ENCODE measurements at regions not wholly inside any gene's neighbourhood (a gene's known extent, or its start where the extent isn't known, plus 50 kb on each side); places are given as distances from the start of the nearest gene placed in this dataset.

DNA sequence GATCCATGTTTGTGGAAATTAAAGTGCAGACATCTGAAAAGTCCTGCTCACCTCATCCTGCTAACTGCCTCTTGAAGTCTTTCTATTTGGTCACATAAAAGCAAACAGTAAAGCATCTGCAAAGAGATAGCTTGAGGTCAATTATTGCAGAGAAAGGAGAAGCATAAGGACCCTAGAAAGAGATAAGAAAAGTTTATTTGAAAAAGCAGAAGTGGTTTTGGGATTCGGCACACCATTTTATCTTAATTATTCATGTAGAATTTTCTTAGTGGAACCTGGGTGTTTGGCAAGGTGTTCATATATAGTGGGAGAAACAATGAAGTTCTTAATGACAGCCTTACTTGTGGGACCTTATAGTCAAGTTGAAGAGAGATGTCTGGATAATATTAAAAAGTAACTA, 280.8 kb downstream of the CENPW start:
- Histone ChIP-seq H3K9me2 (ENCODE audit: low read depth, low read length) (no peaks in the 10 kb centered on the region), H3K27me3 (ENCODE audit: insufficient read depth, low read length) (no peaks in the 10 kb centered on the region), H2AFZ (ENCODE audit: low read length) (no peak overlapping the region), H3K27ac (ENCODE audit: low read depth, low read length, poor library complexity, severe bottlenecking) (no peak overlapping the region), H3K9me3 (ENCODE audit: low read length) (no peaks in the 10 kb centered on the region), H4K20me1 (ENCODE audit: insufficient read depth, low read length) (no peaks in the 10 kb centered on the region), H3K4me2 (ENCODE audit: low read length) (no peak overlapping the region), H3F3A (ENCODE audit: insufficient read depth, low read length) (no peaks in the 10 kb centered on the region), H3K36me3 (ENCODE audit: insufficient read depth, low read length) (no peaks in the 10 kb centered on the region), H3K79me2 (ENCODE audit: insufficient read depth, low read length) (no peaks in the 10 kb centered on the region), H3K4me1 (ENCODE audit: insufficient read depth, low read length, severe bottlenecking) (no peaks in the 10 kb centered on the region), H3K9ac (ENCODE audit: low read length) (no peak overlapping the region), H3K4me3 (ENCODE audit: low read depth, low read length, poor library complexity, severe bottlenecking) (no peak overlapping the region)
- no peak for TF ChIP-seq EZH2 (IDR thresholded peaks at IDR 0.05; ENCODE audit: borderline replicate concordance, low read length)
- TF ChIP-seq, protein P1, sequence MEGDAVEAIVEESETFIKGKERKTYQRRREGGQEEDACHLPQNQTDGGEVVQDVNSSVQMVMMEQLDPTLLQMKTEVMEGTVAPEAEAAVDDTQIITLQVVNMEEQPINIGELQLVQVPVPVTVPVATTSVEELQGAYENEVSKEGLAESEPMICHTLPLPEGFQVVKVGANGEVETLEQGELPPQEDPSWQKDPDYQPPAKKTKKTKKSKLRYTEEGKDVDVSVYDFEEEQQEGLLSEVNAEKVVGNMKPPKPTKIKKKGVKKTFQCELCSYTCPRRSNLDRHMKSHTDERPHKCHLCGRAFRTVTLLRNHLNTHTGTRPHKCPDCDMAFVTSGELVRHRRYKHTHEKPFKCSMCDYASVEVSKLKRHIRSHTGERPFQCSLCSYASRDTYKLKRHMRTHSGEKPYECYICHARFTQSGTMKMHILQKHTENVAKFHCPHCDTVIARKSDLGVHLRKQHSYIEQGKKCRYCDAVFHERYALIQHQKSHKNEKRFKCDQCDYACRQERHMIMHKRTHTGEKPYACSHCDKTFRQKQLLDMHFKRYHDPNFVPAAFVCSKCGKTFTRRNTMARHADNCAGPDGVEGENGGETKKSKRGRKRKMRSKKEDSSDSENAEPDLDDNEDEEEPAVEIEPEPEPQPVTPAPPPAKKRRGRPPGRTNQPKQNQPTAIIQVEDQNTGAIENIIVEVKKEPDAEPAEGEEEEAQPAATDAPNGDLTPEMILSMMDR (IDR thresholded peaks at IDR 0.05; ENCODE audit: low read length), result no peak

DNA sequence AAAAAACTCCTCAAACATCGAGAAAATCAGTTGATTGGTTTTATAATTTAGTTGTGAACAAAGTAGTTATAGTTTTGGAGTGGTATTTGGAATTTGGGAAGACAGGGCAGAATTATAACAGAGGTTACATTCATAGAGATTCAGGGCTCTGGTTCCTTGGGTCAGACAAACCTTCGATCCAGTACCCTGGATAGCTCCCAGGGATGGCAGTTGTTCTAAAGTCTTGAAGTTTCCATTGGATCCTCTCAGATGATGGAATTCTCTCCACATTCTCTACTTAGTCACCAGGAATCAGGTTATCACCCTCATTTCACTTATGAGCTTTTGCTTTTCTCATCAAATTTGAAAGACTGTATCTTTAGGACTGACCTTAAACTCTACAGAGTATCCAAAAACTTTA, 285.1 kb downstream of the CENPW start:
- Histone ChIP-seq H2AFZ (ENCODE audit: low read length) (no peak overlapping the region), H4K20me1 (ENCODE audit: insufficient read depth, low read length) (no peaks in the 10 kb centered on the region), H3K79me2 (ENCODE audit: insufficient read depth, low read length) (no peaks in the 10 kb centered on the region), H3K9ac (ENCODE audit: low read length) (no peak overlapping the region), H3K9me2 (ENCODE audit: low read depth, low read length) (no peaks in the 10 kb centered on the region), H3K4me1 (ENCODE audit: insufficient read depth, low read length, severe bottlenecking) (no peaks in the 10 kb centered on the region), H3K27ac (ENCODE audit: low read depth, low read length, poor library complexity, severe bottlenecking) (no peak overlapping the region), H3K27me3 (ENCODE audit: insufficient read depth, low read length) (no peaks in the 10 kb centered on the region), H3K36me3 (ENCODE audit: insufficient read depth, low read length) (no peaks in the 10 kb centered on the region), H3K4me2 (ENCODE audit: low read length) (no peak overlapping the region), H3F3A (ENCODE audit: insufficient read depth, low read length) (no peaks in the 10 kb centered on the region), H3K9me3 (ENCODE audit: low read length) (no peaks in the 10 kb centered on the region), H3K4me3 (ENCODE audit: low read depth, low read length, poor library complexity, severe bottlenecking) (no peak overlapping the region)
- TF ChIP-seq, protein P1 (IDR thresholded peaks at IDR 0.05; ENCODE audit: low read length), result no peak
- TF ChIP-seq EZH2 (IDR thresholded peaks at IDR 0.05; ENCODE audit: borderline replicate concordance, low read length), result no peak

DNA sequence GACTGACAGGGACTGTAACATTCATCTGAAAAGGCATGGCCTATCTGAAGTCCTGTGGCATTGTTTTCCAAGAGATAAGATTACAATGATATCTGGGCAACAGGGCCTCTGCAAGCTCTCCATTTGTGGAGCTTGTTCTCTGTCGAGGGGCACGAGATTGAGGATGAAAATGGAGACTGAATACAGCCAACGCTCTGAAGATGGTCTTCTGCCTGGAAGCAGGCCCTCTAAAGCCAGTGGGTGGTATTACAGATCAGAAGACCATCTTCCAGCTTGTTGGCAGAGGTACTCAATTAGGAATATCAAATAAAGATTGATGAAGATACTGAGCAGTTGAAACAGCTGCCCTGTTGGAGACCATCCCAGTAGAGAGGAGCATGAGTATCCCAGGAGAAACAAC, 288.2 kb downstream of the CENPW start:
- TF ChIP-seq, protein P1 (IDR thresholded peaks at IDR 0.05; ENCODE audit: low read length), result peak; percentile 33
- TF ChIP-seq EZH2 (IDR thresholded peaks at IDR 0.05; ENCODE audit: borderline replicate concordance, low read length), result no peak
- Histone ChIP-seq H3K27me3 (ENCODE audit: insufficient read depth, low read length) (no peaks in the 10 kb centered on the region), H3K4me3 (ENCODE audit: low read depth, low read length, poor library complexity, severe bottlenecking) (no peak overlapping the region), H3K79me2 (ENCODE audit: insufficient read depth, low read length) (no peaks in the 10 kb centered on the region), H2AFZ (ENCODE audit: low read length) (no peak overlapping the region), H3K9me2 (ENCODE audit: low read depth, low read length) (no peaks in the 10 kb centered on the region), H3F3A (ENCODE audit: insufficient read depth, low read length) (no peaks in the 10 kb centered on the region), H3K4me2 (ENCODE audit: low read length) (no peak overlapping the region), H3K9me3 (ENCODE audit: low read length) (no peaks in the 10 kb centered on the region), H3K27ac (ENCODE audit: low read depth, low read length, poor library complexity, severe bottlenecking) (no peak overlapping the region), H3K4me1 (ENCODE audit: insufficient read depth, low read length, severe bottlenecking) (no peaks in the 10 kb centered on the region), H3K9ac (ENCODE audit: low read length) (no peak overlapping the region), H3K36me3 (ENCODE audit: insufficient read depth, low read length) (no peaks in the 10 kb centered on the region), H4K20me1 (ENCODE audit: insufficient read depth, low read length) (no peaks in the 10 kb centered on the region)

Measured in OCI-LY1 (cell line).